Aorta (tissue), 5 donors: ENCODE measurements at regions not wholly inside any gene's neighbourhood (a gene's known extent, or its start where the extent isn't known, plus 50 kb on each side); places are given as distances from the start of the nearest gene placed in this dataset.

Experiments
- ATAC-seq: fragments of 200-7000 bp; cut with Tn5 transposase; one replicate; pipeline ENCODE4 v1.9.1; 2022; ENCODE audit warnings: moderate library complexity; ENCODE audit not compliant: low FRiP score
- DNase-seq, 2 donors: peaks; one replicate each; pipeline ENCODE4 v3.0.0-alpha.2; 2020
- H3K27ac ChIP-seq, 2 donors: one replicate each; pipeline ENCODE4 v1.5.1; 2013; ENCODE audit warnings: low read length in 2 of 2, mild to moderate bottlenecking in 2 of 2, moderate library complexity in 2 of 2, control low read depth in 1 of 2, inconsistent platforms in 1 of 2, low read depth in 1 of 2
- H3K27me3 ChIP-seq, 2 donors: one replicate each; pipeline ENCODE4 v1.6.1; 2013; ENCODE audit warnings: control low read depth in 1 of 2, low read length in 1 of 2, mild to moderate bottlenecking in 1 of 2, moderate library complexity in 1 of 2; ENCODE audit not compliant: insufficient read depth in 2 of 2, control insufficient read depth in 1 of 2
- H3K36me3 ChIP-seq, 2 donors: one replicate each; pipeline ENCODE4 v1.6.1; 2013; ENCODE audit warnings: control low read depth in 1 of 2, low read length in 1 of 2, mild to moderate bottlenecking in 1 of 2; ENCODE audit not compliant: insufficient read depth in 2 of 2, control insufficient read depth in 1 of 2
- H3K4me1 ChIP-seq, 2 donors: one replicate each; pipeline ENCODE4 v1.6.1; 2013; ENCODE audit warnings: low read length in 2 of 2, control low read depth in 1 of 2, mild to moderate bottlenecking in 1 of 2, moderate library complexity in 1 of 2; ENCODE audit not compliant: insufficient read depth in 2 of 2, control insufficient read depth in 1 of 2
- H3K4me3 ChIP-seq, 2 donors: one replicate each; pipeline ENCODE4 v1.5.1; 2013; ENCODE audit warnings: low read length in 2 of 2, control low read depth in 1 of 2, mild to moderate bottlenecking in 1 of 2
- H3K9me3 ChIP-seq: one replicate; pipeline ENCODE4 v1.6.1; 2013; ENCODE audit warnings: mild to moderate bottlenecking, low read length; ENCODE audit not compliant: control insufficient read depth
- whole genome bisulfite sequencing, 2 donors: extraction: QIAGEN DNeasy Blood & Tissue Kit; methylation state at CpG; one replicate each; pipeline ENCODE4 v1.1.7; 2013; 5-methylcytosine and 5-hydroxymethylcytosine counted together
- intact Hi-C, 2 donors: fragments of 100-400 bp; cut with DNase I; formaldehyde crosslinking; loops; one replicate each; pipeline versions ENCODE4 v1.14.2 to v1.15.0; 2022
- donor health status: healthy with polysubstance abuse.
- donor health status: Bipolar disorder and iron deficiency.
- donor health status: DM: no; HTN: no; CAD: no.
- donor health status: DM: no; HTN: no; CAD: no.
- donor health status: DM: yes; HTN: yes; CAD: no.

DNA sequence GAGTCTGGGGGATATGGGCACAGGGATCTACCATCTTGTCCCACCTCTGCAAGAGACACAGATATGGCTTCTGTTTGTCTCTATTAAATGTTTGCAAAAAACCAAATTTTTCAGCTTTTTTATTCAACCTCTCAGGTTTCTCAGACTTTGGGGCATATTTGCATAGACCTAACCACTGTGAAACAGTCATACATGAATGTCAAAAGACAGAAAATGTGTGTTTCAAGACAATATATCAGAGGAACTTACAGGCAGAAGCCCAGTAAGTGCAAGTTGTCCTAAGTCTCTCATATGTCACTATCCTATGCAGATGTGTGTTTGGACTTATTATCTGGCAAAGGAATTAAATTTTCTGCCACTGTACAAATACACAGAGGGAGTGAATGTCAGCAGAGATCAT, 951.2 kb downstream of the PCDH18 start:
- Histone ChIP-seq H3K27me3 (no peaks in the 10 kb centered on the region), H3K27ac (no peak overlapping the region), H3K36me3 (no peaks in the 10 kb centered on the region), H3K9me3 (no peaks in the 10 kb centered on the region), H3K4me1 (no peaks in the 10 kb centered on the region), H3K4me3 (no peak overlapping the region)
- intact Hi-C loops: no loop called here
- ATAC-seq (no peak), DNase-seq (no peak)

DNA sequence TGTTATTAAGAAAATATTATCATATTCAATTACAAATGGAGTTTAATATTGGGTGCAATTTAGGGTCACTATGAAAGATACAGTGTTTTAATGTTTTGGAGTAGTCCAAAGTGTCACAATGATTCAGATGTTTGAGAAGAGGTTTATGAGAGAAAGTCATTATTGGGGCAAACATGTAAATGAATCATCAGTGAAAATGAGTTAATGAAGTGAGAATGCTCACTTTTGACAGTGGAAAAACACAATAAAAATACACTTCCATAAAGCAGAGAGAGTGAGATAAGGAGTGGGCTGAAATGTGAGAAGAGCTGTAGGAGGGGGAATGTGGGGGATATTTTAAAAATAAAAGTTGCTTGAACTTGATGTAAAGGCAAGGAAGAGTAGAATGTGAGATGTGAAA, 957.1 kb downstream of the PCDH18 start:
- no peak for DNase-seq
- no peaks in the 10 kb centered on the region for H3K27me3 ChIP-seq
- H3K27ac ChIP-seq: no peak overlapping the region
- H3K36me3 ChIP-seq: no peaks in the 10 kb centered on the region
- H3K4me3 ChIP-seq: no peak overlapping the region
- no peaks in the 10 kb centered on the region for H3K4me1 ChIP-seq
- intact Hi-C loops: no loop called here
- H3K9me3 ChIP-seq: no peaks in the 10 kb centered on the region
- no peak for ATAC-seq

DNA sequence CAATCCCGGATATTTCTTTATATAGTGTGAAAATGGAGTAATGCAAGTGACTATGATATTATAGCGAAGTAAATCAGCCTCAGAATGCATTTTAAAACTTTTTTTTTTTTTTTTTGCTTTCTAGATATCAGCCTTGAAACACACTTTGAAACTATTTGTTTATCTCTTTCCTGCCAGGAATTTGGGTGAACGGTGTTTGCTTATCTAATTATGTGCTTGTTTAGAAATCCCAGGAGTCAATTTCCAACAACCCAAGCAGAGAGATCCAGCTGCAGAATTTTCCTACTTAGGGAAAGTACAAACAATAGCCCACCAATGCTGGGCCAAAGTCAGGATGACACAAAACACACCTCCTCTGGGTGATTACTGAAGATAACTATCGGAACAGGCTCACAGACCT, 958.8 kb downstream of the PCDH18 start:
- 72 to 75% methylated on average over 4 of the region's 4 CpGs for WGBS, 2 donors
- Histone ChIP-seq H3K4me1 (no peaks in the 10 kb centered on the region), H3K27ac (no peak overlapping the region), H3K4me3 (no peak overlapping the region), H3K36me3 (no peaks in the 10 kb centered on the region), H3K9me3 (no peaks in the 10 kb centered on the region), H3K27me3 (no peaks in the 10 kb centered on the region)
- intact Hi-C loops: no loop called here
- no peak for ATAC-seq
- DNase-seq: no peak

DNA sequence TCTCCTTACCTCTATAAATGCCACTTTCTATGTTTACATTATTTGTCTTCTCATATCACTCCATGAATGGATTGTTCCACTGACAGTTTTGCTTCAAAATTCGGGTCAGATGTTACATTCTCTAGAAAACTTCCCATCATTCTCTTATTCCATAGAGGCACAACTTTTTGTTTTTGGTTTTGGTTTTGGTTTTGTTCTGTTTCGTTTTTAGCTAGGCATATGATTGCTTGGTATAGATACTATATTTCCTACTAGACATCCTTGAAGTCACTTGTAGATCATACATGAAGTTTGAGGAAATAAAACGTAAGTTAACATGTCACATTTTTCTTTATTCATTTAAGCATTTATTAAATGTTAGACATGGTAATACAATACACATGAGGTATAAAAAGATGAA, 961.0 kb downstream of the PCDH18 start:
- Histone ChIP-seq H3K36me3 (no peaks in the 10 kb centered on the region), H3K27ac (no peak overlapping the region), H3K4me1 (no peaks in the 10 kb centered on the region), H3K27me3 (no peaks in the 10 kb centered on the region), H3K9me3 (no peaks in the 10 kb centered on the region), H3K4me3 (no peak overlapping the region)
- 51 to 57% methylated on average over 3 of the region's 3 CpGs for WGBS, 2 donors
- ATAC-seq (no peak), DNase-seq (no peak)
- intact Hi-C loops: no loop called here

DNA sequence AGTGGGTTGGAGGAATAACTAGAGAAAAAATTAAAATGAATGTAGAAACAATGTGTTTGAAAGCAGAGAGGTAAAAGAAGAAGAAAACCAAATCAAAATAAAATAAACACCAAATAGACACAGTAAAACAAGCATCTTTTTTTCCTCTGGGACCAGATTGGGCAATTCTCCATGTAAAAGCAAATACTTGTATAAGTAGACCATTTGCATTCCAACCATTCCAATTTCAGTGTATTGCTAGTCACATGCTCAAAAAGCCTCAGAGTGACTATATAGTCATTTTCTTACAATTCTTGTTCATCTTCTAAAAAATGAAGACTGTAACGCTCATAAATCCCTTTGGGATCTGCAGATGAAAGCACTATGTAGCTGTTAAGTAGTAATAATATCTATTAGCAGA, 969.5 kb downstream of the PCDH18 start:
- H3K27ac ChIP-seq: no peak overlapping the region
- WGBS, 2 donors: 24 to 44% methylated on average over 1 of the region's 1 CpG
- ATAC-seq (no peak), DNase-seq (no peak)
- H3K27me3 ChIP-seq: no peaks in the 10 kb centered on the region
- no peak overlapping the region for H3K4me3 ChIP-seq
- no peaks in the 10 kb centered on the region for H3K4me1 ChIP-seq
- no peaks in the 10 kb centered on the region for H3K9me3 ChIP-seq
- intact Hi-C loops: no loop called here
- H3K36me3 ChIP-seq: no peaks in the 10 kb centered on the region

DNA sequence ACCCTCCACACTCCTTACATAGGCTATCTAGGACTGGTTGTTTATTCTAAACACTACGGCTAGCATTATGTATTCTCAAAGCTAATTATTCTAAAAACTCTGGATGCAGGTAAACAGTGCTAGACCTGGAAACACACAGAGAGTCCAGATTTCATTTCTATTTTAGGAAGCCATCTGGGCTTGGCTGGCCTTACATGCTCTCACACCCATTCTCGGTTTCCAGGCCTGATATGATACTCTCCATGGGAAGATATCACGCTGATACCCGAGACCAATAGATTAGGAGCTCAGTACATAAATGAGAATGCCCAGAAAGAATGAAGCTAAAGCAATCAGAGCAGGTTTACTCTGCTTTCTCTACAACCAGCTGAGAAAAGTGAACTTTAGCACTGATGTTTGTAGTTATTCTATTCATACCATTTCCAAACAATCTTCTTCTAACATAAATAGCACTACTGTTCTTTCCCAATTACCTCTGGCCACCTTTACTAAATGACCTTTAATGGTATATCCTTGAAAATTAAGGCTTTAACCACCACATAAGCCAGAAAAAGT, 973.3 kb downstream of the PCDH18 start:
- Histone ChIP-seq H3K9me3 (no peaks in the 10 kb centered on the region), H3K4me1 (no peaks in the 10 kb centered on the region), H3K27me3 (no peaks in the 10 kb centered on the region), H3K27ac (no peak overlapping the region), H3K4me3 (no peak overlapping the region), H3K36me3 (no peaks in the 10 kb centered on the region)
- intact Hi-C loops: no loop called here
- ATAC-seq: no peak
- DNase-seq: no peak
- WGBS, 2 donors: 50 to 57% methylated on average over 4 of the region's 4 CpGs

DNA sequence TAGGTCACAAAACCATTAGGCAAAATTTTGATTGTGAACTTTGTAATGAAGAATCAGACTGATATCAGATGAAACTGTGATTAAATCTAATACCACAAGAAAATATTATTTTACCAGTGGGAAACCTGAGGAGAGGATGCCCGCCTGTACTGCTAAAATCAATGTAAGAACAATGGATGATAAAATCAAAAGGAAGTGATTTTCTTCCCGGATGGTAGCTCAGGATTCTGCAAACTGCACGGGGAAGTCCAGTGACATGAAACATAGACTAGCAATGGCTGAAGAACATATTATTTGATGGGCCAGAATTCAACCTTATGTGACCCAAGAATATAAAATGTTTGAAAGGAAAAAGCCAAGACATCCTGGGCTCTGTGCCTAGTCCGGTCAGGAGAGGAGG, 974.9 kb downstream of the PCDH18 start:
- 79 to 87% methylated on average over 4 of the region's 4 CpGs for WGBS, 2 donors

DNA sequence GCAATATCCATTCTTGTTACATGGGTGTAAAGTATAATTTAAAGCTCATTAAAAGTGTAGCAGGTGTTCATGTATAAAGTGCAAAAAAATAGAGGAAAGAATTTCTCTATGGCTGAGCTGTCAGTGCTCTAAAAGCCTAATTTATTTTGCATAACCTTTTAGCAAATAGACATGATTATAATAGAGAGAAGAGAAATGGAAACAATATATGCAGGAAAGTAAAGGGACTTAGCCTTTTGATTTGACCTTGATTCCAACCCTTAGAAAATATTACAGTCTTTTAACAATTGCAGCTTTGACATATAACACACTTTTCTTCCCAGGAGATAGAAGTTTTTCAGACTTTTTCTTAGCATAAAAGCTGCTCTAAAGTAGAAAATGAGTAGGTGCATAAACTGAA, 978.3 kb downstream of the PCDH18 start:
- ATAC-seq (no peak), DNase-seq (no peak)
- intact Hi-C loops: no loop called here
- no peaks in the 10 kb centered on the region for H3K4me1 ChIP-seq
- H3K9me3 ChIP-seq: no peaks in the 10 kb centered on the region
- H3K27ac ChIP-seq: no peak overlapping the region
- no peak overlapping the region for H3K4me3 ChIP-seq
- no peaks in the 10 kb centered on the region for H3K36me3 ChIP-seq
- H3K27me3 ChIP-seq: no peaks in the 10 kb centered on the region

More for the DNA sequence above, 974.9 kb downstream of the PCDH18 start:
- ATAC-seq (no peak), DNase-seq (no peak)
- H3K27me3 ChIP-seq: no peaks in the 10 kb centered on the region
- intact Hi-C loops: no loop called here
- no peak overlapping the region for H3K4me3 ChIP-seq
- H3K36me3 ChIP-seq: no peaks in the 10 kb centered on the region
- no peaks in the 10 kb centered on the region for H3K4me1 ChIP-seq
- H3K9me3 ChIP-seq: no peaks in the 10 kb centered on the region
- no peak overlapping the region for H3K27ac ChIP-seq

DNA sequence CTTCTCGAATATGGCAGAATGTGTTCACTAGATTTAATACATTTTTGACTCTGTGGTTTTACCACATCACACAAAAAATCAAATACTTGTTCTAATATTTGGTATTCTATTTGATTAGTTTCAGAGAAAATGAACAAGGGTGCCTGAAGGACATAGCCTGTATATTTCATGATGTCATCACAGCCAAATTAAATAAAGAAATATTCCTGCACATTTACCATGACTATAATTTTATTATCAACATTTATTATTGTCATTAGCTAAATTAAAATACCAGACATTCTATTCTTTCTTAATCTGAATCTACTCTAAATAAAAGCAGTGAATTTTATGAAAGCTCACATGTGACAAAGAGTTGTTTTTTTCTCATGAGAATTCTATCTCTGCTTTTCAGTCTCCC, 980.5 kb downstream of the PCDH18 start:
- WGBS, 2 donors: 90 to 93% methylated on average over 1 of the region's 1 CpG
- intact Hi-C loops: no loop called here

More for the DNA sequence above, 980.5 kb downstream of the PCDH18 start:
- Histone ChIP-seq H3K9me3 (no peaks in the 10 kb centered on the region), H3K4me3 (no peak overlapping the region), H3K4me1 (no peaks in the 10 kb centered on the region), H3K27ac (no peak overlapping the region), H3K27me3 (no peaks in the 10 kb centered on the region), H3K36me3 (no peaks in the 10 kb centered on the region)
- no peak for DNase-seq
- ATAC-seq: no peak
